PC-3 (cell line): ENCODE measurements at regions not wholly inside any gene's neighbourhood (a gene's known extent, or its start where the extent isn't known, plus 50 kb on each side); places are given as distances from the start of the nearest gene placed in this dataset.
"Not testable (repeated sequence)": the region's sequence is repeated elsewhere in the genome, so short reads cannot be mapped to it uniquely, and the experiment has no call there.

Experiments used
- ATAC-seq: fragments of 200-7000 bp; cut with Tn5 transposase; 2 replicates; pipeline ENCODE4 v1.9.1; 2020; ENCODE audit warnings: mild to moderate bottlenecking, moderate library complexity
- BruUV-seq: library from RNA; stranded (reverse); fragments of 400-500 nt; replicated peaks from 2 replicates; lab custom pipeline; 2021; lab: Mats Ljungman, UMichigan
- CTCF ChIA-PET: fragments of 300-600 bp; sonication (Branson Sonifier 250); formaldehyde crosslinking; loops from one replicate; lab custom pipeline; 2022; ENCODE audit warnings: antibody characterized with exemption; lab: Charles Lee
- POLR2A ChIA-PET: fragments of 300-600 bp; sonication (Branson Sonifier 250); formaldehyde crosslinking; loops from one replicate; lab custom pipeline; 2022; ENCODE audit warnings: antibody characterized with exemption; ENCODE audit not compliant: unreplicated experiment; lab: Charles Lee
- DNase-seq: peaks from one replicate; pipeline ENCODE4 v3.0.0-alpha.2; 2015
- H2AFZ ChIP-seq: fragments of 300-600 bp; sonication (generic); 2 replicates; pipeline ENCODE4 v1.6.0; 2016; ENCODE audit warnings: antibody characterized with exemption, low read length
- H3F3A ChIP-seq: fragments of 300-600 bp; sonication (generic); one replicate; pipeline ENCODE4 v1.6.0; 2017; ENCODE audit warnings: antibody characterized with exemption, low read length, control low read depth, mild to moderate bottlenecking; ENCODE audit not compliant: unreplicated experiment
- H3K27ac ChIP-seq: fragments of 300-600 bp; sonication (generic); 2 replicates; pipeline ENCODE4 v1.5.1; 2016; ENCODE audit warnings: mild to moderate bottlenecking, low read length
- H3K27me3 ChIP-seq: fragments of 300-600 bp; sonication (generic); 2 replicates; pipeline ENCODE4 v1.6.1; 2016; ENCODE audit warnings: low read length, mixed read lengths
- H3K36me3 ChIP-seq: fragments of 300-600 bp; sonication (generic); 2 replicates; pipeline ENCODE4 v1.6.1; 2016; ENCODE audit warnings: low read depth, mixed run types, low read length, mixed read lengths
- H3K4me1 ChIP-seq: fragments of 300-600 bp; sonication (generic); 2 replicates; pipeline ENCODE4 v1.5.1; 2016; ENCODE audit warnings: low read length; ENCODE audit not compliant: insufficient read depth
- H3K4me2 ChIP-seq: fragments of 300-600 bp; sonication (generic); 2 replicates; pipeline ENCODE4 v1.6.0; 2016; ENCODE audit warnings: low read length
- H3K4me3 ChIP-seq: fragments of 300-600 bp; sonication (generic); 2 replicates; pipeline ENCODE4 v1.5.1; 2016; ENCODE audit warnings: mild to moderate bottlenecking, low read length, mixed read lengths
- H3K79me2 ChIP-seq: fragments of 300-600 bp; sonication (generic); 2 replicates; pipeline ENCODE4 v1.6.1; 2017; ENCODE audit warnings: low read length, mixed read lengths
- H3K9ac ChIP-seq: fragments of 300-600 bp; sonication (generic); 2 replicates; pipeline ENCODE4 v1.6.0; 2016; ENCODE audit warnings: mild to moderate bottlenecking, low read length
- H3K9me2 ChIP-seq: fragments of 300-600 bp; sonication (generic); replicated peaks from 2 replicates; pipeline ENCODE4 v1.6.1; 2016; ENCODE audit warnings: mixed run types, low read length, mixed read lengths
- H3K9me3 ChIP-seq: fragments of 300-600 bp; sonication (generic); 2 replicates; pipeline ENCODE4 v1.6.1; 2016; ENCODE audit warnings: low read length, mixed read lengths
- H4K20me1 ChIP-seq: fragments of 300-600 bp; sonication (generic); 2 replicates; pipeline ENCODE4 v1.6.1; 2016; ENCODE audit warnings: low read length, mixed read lengths
- EZH2 ChIP-seq: fragments of 300-600 bp; sonication (generic); IDR thresholded peaks from one replicate; pipeline ENCODE4 v1.6.1; 2017; ENCODE audit warnings: antibody characterized with exemption, mild to moderate bottlenecking, low read length; ENCODE audit not compliant: unreplicated experiment
- EZH2phosphoT487 ChIP-seq: fragments of 300-600 bp; sonication (generic); IDR thresholded peaks from 2 replicates; pipeline ENCODE4 v1.6.1; 2018; ENCODE audit warnings: mild to moderate bottlenecking, antibody characterized with exemption, low read length, borderline replicate concordance
- intact Hi-C: fragments of 100-400 bp; cut with micrococcal nuclease; formaldehyde crosslinking; loops from 2 replicates; pipeline ENCODE4 v1.9.0; 2023
- TF ChIP-seq, protein P1 (sequence below): fragments of 300-600 bp; sonication (generic); conservative IDR thresholded peaks from 2 replicates; pipeline ENCODE4 v1.5.1; 2017; ENCODE audit warnings: antibody characterized with exemption, low read depth, mild to moderate bottlenecking, low read length

- Histone ChIP-seq H3K36me3 (no peaks in the 10 kb centered on the region), H3K79me2 (no peaks in the 10 kb centered on the region), H3K27ac (no peak overlapping the region), H2AFZ (no peak overlapping the region), H3K4me3 (no peak overlapping the region), H3K9me2 (no peaks in the 10 kb centered on the region), H4K20me1 (no peaks in the 10 kb centered on the region), H3K9ac (no peak overlapping the region), H3F3A (no peaks in the 10 kb centered on the region), H3K27me3 (no peaks in the 10 kb centered on the region), H3K4me2 (no peak overlapping the region), H3K9me3 (no peaks in the 10 kb centered on the region), H3K4me1 (peaks cover 1% of the 10 kb centered on the region; the same call in 1 of the 2 replicates)
- intact Hi-C loops, result no loop called here
- DNase-seq, result no peak
- peak; percentile 50 for ATAC-seq
- CTCF ChIA-PET, result no interaction called here
- POLR2A ChIA-PET, result no interaction called here
- no peak for TF ChIP-seq EZH2phosphoT487
- TF ChIP-seq, protein P1, sequence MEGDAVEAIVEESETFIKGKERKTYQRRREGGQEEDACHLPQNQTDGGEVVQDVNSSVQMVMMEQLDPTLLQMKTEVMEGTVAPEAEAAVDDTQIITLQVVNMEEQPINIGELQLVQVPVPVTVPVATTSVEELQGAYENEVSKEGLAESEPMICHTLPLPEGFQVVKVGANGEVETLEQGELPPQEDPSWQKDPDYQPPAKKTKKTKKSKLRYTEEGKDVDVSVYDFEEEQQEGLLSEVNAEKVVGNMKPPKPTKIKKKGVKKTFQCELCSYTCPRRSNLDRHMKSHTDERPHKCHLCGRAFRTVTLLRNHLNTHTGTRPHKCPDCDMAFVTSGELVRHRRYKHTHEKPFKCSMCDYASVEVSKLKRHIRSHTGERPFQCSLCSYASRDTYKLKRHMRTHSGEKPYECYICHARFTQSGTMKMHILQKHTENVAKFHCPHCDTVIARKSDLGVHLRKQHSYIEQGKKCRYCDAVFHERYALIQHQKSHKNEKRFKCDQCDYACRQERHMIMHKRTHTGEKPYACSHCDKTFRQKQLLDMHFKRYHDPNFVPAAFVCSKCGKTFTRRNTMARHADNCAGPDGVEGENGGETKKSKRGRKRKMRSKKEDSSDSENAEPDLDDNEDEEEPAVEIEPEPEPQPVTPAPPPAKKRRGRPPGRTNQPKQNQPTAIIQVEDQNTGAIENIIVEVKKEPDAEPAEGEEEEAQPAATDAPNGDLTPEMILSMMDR, result no peak
- no peak for TF ChIP-seq EZH2
- no TSS peak for BruUV-seq
These were observed 756.0 kb downstream of the LUZP2 start for GRCh38 chr11:25252854-25253253.

DNA sequence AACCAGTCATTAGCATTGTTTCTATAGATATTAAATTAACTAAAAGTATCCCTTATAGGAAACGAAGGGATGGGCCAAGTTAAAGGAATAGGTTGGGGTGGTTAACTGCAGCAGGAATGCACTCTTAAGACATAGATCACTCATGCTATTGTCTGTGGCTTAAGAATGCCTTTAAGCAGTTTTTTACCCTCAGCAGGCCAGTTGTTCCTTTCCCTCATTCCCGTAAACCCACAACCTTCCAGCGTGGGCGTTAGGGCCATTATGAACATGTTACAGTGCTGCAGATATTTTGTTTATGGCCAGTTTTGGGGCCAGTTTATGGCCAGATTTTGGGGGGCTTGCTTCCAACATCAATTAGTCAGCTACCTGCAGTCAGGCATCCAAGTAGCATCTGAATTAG lies 767.0 kb downstream of the LUZP2 start:
- H3K79me2 ChIP-seq, H3K27ac ChIP-seq, H4K20me1 ChIP-seq, H3K9me3 ChIP-seq, intact Hi-C loops, H3K4me3 ChIP-seq, H3K4me2 ChIP-seq, H3K9ac ChIP-seq, H3K9me2 ChIP-seq, H2AFZ ChIP-seq, DNase-seq, ATAC-seq, POLR2A ChIA-PET, BruUV-seq, H3F3A ChIP-seq, H3K4me1 ChIP-seq, CTCF ChIA-PET, H3K36me3 ChIP-seq, H3K27me3 ChIP-seq: not testable (repeated sequence)

GRCh38 chr11:25271301-25271700 lies 774.4 kb downstream of the LUZP2 start:
- Histone ChIP-seq H3K4me3 (no peak overlapping the region), H3K79me2 (no peaks in the 10 kb centered on the region), H2AFZ (no peak overlapping the region), H3K4me1 (no peaks in the 10 kb centered on the region), H3F3A (no peaks in the 10 kb centered on the region), H3K27ac (no peak overlapping the region), H3K9me3 (no peaks in the 10 kb centered on the region), H3K9me2 (no peaks in the 10 kb centered on the region), H3K36me3 (no peaks in the 10 kb centered on the region), H3K27me3 (no peaks in the 10 kb centered on the region), H3K4me2 (no peak overlapping the region), H4K20me1 (no peaks in the 10 kb centered on the region), H3K9ac (no peak overlapping the region)
- POLR2A ChIA-PET, result no interaction called here
- no TSS peak for BruUV-seq
- no peak for TF ChIP-seq EZH2
- no peak for TF ChIP-seq EZH2phosphoT487
- TF ChIP-seq, protein P1, result no peak
- intact Hi-C loops, result no loop called here
- ATAC-seq, result no peak
- CTCF ChIA-PET, result no interaction called here
- DNase-seq, result no peak
